Stimulated activated CD4-positive, alpha-beta T cell treated with anti-CD3 and anti-CD28 coated beads, Interleukin-12 subunit alpha, Interleukin-12 subunit beta, amount 100 ng/mL, for 48 hours (primary cell): ENCODE measurements at regions not wholly inside any gene's neighbourhood (a gene's known extent, or its start where the extent isn't known, plus 50 kb on each side); places are given as distances from the start of the nearest gene placed in this dataset.
A peak's percentile ranks its signal among the peaks of the same experiment; 100 is the strongest.

Experiments used
- DNase-seq, 3 donors: peaks; one replicate each; pipeline ENCODE4 v3.0.0-alpha.2; 2020; ENCODE audit warnings: low read depth in 2 of 3, low spot score in 1 of 3

GRCh38 chr7:97798046-97799019 is 66.4 kb downstream of the TAC1 start:
- no peak for DNase-seq

GRCh38 chr7:97801108-97801507 is 69.2 kb downstream of the TAC1 start:
- peak in 1 of 3 donors; percentile 0 for DNase-seq
